ENCODE measurements at regions not wholly inside any gene's neighbourhood (a gene's known extent, or its start where the extent isn't known, plus 50 kb on each side); places are given as distances from the start of the nearest gene placed in this dataset.
"Not testable (repeated sequence)": the region's sequence is repeated elsewhere in the genome, so short reads cannot be mapped to it uniquely, and the experiment has no call there.

DNA sequence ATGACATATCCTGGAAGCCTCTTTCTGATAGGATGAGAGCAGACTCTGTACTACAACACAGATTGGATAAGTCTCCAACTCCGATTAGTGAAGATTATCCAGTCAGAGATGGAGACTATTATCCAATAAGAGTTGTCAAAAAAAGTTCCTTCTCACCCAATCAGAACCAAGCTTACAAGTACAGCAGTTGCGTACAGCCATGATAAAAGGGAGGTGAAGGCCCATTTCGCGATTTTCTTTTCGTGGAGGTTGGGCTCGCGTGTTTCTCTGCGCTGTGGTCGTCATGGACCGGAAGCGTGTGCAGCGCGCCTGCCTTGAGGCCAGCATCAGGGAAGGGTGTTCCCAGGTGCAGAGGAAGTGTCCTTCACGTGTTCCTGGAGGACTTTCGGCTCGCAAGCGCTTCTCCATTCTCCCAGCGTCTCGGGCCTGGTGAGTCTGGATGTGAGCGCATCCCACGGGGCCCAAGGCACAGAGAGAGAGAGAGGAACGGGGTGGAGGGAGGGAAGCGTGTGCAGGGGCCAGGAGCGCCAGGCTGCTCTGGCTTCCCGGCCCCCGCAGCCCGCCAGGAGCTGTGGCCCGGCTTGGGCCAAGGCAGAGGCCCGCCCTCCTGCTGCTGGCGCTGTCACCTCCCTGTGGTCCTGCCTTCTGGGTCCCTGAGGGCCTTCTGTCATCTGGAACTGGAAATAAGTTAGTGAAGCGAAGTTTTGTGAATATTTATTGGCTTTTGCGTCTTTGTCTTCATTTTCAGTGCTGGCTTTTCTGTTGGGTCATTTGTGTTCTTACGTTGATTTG lies 53.9 kb downstream of the CDRT15L2 start:
- not testable (repeated sequence) for DNase-seq

DNA sequence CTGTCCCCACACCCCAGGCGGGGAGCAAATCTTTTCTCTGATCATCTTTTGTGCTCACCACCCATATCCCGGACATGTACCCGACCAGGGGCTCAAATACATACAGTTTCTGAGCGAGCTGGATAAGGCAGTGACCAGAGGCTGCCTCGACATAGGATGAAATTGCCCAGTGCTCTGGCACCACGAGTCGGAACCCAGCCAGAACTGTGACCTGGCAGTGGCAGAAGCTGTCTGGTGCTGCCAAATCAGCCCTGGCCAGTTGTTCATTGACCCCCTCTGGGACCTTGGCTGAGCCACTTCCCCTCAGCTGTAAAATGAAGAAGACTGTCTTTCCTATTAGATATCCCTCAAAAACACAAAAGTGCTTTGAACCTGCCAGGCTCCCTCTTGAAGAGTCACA lies 60.6 kb downstream of the CDRT15L2 start:
- not testable (repeated sequence) for DNase-seq

DNA sequence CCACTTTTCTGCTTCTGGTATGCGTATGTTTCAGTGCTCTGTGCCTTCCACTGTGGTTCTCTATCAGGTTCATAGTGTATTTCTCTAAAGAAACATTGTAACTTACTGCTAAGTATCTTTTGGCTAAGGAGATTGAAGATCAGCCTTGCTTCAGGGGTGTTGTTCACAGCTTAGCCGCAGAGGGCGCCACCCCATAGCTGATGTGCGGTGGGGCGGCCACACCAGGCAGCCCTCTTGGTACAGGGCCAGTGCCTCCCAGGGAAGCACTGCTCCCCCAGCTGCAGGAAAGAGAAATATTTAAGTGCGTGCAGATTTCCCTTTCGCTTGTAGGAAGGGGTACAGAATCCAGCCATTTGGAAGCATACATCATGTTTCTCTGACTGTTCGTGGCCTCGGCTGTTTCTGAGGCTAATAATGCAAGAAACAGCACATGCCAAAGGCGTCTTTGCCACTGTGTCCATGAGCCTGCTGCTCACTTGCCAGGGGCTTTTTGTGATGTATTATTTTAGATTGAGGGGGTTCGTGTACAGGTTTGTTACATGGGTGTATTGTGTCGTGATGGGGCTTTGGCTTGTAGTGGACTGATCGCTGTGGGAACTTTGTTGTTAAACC lies 67.2 kb downstream of the CDRT15L2 start:
- peak; percentile 5 to 18 for DNase-seq

DNA sequence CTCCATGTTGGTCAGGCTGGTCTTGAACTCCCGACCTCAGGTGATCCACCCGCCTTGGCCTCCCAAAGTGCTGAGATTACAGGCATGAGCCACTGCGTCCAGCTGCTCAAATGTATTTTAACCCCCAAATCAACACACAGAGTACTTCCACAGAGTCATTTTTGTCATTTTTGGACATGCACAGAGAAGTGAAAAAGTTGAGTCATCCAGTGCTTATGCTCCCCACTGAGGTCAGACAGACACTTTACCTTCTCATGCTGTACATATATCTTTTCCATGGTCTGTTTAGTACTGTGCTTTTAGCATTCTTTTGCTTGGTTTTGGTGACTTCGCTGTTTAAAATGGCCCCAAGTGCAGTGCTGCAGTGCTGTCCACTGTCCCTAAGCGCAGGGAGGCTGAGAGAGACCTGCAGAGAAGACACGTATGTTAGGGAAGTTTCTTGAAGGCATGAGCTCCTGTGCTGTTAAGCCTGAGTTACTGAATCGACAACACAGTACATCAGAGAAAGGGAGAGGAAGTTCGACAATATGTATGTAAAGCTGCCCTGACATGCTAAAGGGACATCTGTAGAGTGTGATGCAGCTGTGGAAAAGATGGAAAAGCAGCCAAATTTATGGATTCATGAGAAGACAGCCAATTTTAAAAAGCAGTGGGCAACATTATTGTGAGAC lies 69.7 kb downstream of the CDRT15L2 start:
- DNase-seq = not testable (repeated sequence)

DNA sequence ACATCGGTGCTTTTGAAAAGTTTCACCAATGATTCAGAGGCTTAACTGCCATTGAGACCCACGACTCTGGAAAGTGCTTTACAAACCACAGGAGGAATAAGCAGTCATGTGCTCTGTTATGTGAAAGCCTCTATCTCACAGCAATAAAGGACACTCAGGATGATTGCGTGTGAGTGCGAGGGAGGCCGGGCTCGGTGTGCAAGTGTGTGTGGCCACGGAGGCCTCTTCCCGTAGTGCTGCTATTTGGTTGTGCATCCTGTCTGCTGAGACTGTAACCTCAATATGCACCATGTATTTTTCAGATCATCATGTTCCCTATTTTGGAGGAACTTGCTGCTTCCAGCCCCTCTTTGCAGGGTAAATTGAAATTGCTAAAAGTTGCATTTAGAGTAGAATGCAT lies 71.5 kb downstream of the CDRT15L2 start:
- DNase-seq = not testable (repeated sequence)

DNA sequence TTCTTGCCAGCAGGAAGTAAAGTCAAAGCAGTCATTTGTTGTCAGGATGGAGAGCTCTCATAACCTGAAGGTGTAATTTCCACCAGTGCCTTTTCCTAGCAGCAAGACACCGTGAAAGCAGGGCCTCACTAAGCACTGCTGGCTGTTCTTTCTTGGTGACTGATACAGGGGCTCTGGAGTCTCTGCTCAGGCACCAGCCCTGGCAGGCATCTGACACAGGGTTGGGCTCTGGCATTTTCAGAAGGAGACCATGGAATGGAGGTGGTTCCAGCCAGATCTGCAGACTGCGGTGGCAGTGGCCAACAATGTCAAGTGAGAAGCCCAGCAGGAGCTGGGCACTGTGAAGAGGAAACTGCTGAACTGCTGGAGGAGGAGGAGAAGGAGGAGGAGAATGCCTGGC lies 72.2 kb downstream of the CDRT15L2 start:
- DNase-seq = not testable (repeated sequence)

GRCh38 chr17:20653391-20653790 lies 73.9 kb downstream of the CDRT15L2 start:
- not testable (repeated sequence) for DNase-seq

- not testable (repeated sequence) for DNase-seq
Measured at GRCh38 chr17:20654114-20654513, 74.6 kb downstream of the CDRT15L2 start.

DNA sequence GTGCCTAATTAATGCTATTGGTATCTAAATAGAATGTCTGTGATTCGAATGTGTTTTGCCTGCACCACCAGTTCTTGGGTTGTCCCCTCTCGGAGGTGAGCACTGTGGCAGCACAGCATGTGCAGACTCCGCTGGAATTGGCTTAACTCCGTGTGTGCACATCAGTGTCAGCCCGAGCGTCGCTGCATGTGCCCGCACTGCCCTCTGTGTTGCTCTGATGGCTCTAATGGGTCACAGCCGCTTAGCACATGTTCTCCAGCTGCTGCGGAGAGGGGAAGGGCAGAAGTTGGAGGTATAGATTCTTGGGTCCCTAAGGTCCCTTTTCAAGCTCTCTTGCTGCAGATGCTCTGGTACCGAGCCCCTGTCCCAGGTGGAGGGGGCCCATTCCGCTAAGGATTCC lies 75.1 kb downstream of the CDRT15L2 start:
- not testable (repeated sequence) for DNase-seq

GRCh38 chr17:20665103-20665955 lies 85.8 kb downstream of the CDRT15L2 start:
- not testable (repeated sequence) for DNase-seq

DNA sequence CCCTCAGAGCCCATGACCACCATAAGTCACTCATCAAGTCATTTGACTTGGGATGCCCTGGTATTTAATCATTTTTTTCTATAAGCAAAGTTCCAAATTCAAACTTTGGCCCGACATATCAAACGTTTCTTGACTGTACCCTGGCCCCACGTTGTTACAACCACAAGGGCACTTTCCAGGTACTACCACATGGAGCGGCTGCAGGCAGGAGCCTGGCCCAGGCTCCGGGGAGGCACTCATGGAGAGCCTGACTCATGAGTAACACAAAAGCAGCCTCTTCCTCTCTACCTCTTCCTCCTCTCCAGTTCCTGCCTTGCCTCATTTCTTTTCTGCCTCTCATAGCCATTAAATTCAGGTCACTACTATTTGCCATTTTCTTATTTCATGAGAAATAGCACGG lies 87.2 kb downstream of the CDRT15L2 start:
- DNase-seq = not testable (repeated sequence)

DNA sequence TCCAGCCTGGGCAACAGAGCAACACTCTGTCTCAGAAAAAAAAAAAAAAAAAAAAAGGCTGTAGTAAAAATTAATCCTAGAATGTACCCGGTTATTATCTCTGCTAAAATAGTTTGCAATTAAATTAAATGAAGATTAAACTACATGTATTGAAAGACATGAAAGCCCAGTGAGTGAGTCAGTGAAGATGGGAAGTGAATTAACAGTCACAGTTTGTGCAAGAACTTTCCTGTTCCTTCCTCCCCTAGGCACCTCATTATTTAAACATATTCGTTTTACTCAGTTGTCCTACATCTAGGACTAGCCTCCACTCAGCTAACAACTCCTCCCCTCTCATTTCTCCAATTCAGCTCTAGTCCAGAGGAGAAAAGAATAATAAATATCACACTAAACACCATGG lies 88.2 kb downstream of the CDRT15L2 start:
- not testable (repeated sequence) for DNase-seq

DNA sequence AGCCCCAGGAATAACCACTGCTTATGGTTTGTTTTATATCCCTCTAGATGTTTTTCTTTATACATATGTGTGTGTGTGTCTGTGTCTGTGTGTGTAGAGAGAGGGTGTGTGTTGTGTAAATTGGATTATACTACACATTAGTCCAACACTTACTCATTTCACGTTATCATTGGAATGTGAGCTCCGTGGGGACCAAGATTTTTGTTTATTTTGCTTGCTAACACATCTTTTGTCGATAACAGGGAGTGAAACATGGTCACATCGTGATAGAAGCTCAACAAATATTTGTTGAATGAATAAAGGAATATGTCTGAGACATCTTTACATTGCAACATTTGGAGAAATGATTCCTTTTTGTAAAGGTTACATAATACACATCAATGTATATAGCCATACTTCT lies 88.8 kb downstream of the CDRT15L2 start:
- not testable (repeated sequence) for DNase-seq

DNA sequence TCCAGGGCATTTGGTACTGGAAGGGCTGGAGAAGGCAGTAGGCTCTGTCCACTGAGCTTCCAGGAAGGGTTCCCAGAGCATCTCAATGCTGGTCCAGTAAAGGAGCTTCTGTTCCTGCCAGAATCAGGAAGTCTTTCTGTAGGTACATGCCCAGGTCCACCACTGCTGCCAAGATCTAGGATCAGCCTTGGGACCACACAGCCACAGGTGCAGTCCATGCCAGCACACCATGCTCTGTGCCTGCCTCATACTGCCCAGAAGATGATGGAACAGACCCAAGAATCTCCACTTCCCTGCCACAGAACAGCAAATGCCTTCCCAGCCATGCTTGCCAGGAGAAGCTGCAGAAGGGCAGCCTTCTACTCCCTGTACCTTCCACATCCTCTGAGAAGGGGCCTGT lies 89.3 kb downstream of the CDRT15L2 start:
- not testable (repeated sequence) for DNase-seq

DNA sequence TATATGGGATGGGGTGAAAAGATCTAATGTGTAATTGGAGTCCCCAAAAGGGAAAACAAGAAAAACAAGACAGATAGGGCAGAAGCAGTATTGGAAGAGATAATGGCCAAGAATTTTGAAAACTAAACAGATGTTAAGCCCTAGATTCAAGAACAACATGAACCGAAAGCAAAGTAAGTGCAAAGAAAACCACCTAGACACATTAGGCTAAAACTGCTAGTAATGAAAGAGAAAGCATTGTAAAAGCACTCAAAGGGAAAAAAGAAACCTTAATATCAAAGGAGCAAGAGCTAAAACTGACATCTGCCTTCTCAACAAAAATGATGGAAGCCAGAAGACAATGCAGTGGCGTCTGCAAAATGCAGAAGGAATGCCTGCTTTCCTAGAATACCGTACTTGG lies 91.0 kb downstream of the CDRT15L2 start:
- not testable (repeated sequence) for DNase-seq

- not testable (repeated sequence) for DNase-seq
Measured at GRCh38 chr17:20674374-20674773, 94.8 kb downstream of the CDRT15L2 start.

DNA sequence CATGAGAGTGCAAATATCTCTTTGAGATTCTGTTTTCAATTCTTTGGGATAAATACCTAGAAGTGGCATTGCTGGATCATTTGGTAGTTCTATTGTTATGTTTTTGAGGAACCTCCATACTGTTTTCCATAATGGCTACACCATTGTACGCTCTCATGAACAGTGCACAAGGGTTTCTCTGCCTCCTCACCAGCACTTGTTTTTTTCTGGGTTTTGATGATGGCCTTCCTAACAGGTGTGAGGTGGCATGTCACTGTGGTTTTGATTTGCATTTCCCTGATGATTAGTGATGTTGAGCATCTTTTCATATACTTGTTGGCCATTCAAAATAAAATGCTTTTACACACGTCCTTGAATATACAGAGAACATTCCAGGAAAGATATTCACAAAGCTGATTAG lies 96.2 kb downstream of the CDRT15L2 start:
- DNase-seq = not testable (repeated sequence)

GRCh38 chr17:20676656-20677055 lies 97.1 kb downstream of the CDRT15L2 start:
- not testable (repeated sequence) for DNase-seq

DNA sequence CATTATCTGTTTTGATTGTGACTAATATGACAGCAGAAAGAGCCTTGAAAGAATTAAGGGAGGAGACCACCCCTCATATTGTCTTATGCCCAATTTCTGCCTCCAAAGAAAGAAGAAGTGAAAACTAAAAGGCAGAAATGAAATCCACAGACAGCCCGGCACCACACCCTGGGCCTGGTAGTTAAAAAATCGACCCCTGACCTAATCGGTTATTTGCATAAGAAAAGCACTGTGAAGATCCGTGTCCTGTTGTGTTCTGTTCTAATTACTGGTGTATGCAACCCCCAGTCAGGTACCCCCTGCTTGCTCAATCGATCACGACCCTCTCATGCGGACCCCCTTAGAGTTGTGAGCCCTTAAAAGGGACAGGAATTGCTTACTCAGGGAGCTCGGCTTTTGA lies 97.9 kb downstream of the CDRT15L2 start:
- not testable (repeated sequence) for DNase-seq

- not testable (repeated sequence) for DNase-seq
Measured at GRCh38 chr17:20678424-20678823, 98.9 kb downstream of the CDRT15L2 start.
